ENCODE measurements at regions not wholly inside any gene's neighbourhood (a gene's known extent, or its start where the extent isn't known, plus 50 kb on each side); places are given as distances from the start of the nearest gene placed in this dataset.
A peak's percentile ranks its signal among the peaks of the same experiment; 100 is the strongest.

DNA sequence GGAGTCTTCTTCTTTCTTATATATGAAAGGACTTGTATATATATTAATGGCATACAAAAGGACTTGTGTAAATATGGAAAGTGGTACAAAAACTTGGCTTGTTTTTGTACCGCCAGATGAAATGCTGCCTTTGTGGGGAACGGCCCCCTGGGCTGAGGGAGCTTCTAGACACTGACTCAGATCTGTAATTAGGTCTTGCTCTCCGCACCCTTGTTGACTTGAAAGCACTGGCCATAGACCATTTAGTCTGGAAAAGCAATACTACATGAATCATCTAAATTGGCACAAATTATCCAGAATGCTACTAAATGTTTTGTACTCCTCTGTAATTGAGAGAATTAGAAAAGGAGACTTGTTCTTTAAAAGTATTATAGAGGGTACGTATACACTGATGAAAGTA is 399.9 kb upstream of the RGS6 start:
- H3K4me1 Mint-ChIP-seq: peaks cover 4% of the 10 kb centered on the region
- H3K27ac Mint-ChIP-seq: no peak overlapping the region
- no peak for DNase-seq
- no peaks in the 10 kb centered on the region for H3K9me3 Mint-ChIP-seq
- H3K4me3 Mint-ChIP-seq: no peak overlapping the region
- no peaks in the 10 kb centered on the region for H3K27me3 Mint-ChIP-seq
- peaks cover 35% of the 10 kb centered on the region for H3K36me3 Mint-ChIP-seq

DNA sequence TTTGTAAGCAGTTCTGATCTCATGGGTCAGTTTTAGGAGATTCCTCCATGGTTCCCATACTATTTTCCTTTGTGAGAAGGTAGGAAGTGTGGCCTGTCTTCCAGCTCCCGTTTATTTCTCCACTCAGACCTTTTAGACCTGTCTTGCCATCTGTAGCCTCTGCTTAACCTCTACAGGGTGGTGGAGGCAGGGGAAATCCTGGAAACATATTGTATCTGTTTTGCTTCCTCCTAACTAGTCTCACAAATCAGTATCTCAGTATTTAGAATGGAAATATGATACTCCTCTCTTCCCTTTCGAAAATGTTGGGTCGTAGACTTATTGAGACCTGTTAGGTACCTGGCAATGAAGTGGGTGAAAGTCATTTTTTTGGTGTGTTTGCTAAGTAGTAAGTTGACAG is 399.4 kb upstream of the RGS6 start:
- no peak overlapping the region for H3K27ac Mint-ChIP-seq
- no peaks in the 10 kb centered on the region for H3K9me3 Mint-ChIP-seq
- DNase-seq: no peak
- H3K27me3 Mint-ChIP-seq: no peaks in the 10 kb centered on the region
- no peak overlapping the region for H3K4me3 Mint-ChIP-seq
- peaks cover 35% of the 10 kb centered on the region for H3K36me3 Mint-ChIP-seq
- peaks cover 8% of the 10 kb centered on the region for H3K4me1 Mint-ChIP-seq

DNA sequence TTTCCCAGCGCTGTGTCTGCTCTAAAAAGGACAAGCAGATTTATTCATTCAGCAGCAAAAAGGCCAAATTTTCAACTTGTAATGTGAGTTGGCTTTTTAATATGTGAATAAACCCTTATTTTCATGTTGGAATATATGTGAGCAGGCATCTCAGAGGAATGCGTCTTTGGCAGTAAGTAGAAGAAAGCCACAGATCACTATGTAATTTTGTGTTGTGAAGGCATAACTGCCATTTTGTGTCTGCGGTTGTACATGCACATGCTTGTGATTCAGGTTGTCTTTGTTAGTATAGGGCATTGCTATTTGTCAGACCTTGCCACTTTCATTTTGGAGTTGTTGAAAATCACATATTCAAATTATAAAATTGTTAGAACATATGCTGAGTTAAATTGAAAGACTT is 398.8 kb upstream of the RGS6 start:
- Mint-ChIP-seq H3K27ac (no peak overlapping the region), H3K36me3 (peaks cover 37% of the 10 kb centered on the region), H3K27me3 (no peaks in the 10 kb centered on the region), H3K4me3 (no peak overlapping the region), H3K4me1 (peaks cover 13% of the 10 kb centered on the region), H3K9me3 (no peaks in the 10 kb centered on the region)
- no peak for DNase-seq

DNA sequence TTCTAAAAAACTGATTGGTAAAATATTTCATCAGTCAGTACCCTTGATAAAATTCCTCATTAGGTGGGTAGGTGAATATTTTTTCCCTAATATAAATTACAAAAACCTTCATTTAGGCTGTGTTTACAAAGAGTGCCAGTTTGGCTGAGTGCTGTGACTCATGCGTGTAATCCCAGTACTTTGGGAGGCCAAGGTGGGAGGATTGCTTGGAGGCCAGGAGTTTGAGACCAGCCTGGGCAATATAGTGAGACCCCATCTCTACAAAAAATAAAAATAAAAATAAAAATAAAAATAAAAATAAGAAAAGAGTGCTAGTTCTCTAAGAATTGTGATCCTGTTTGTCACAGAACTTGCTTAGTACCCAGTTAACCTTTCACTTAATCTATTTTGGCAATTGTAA is 398.4 kb upstream of the RGS6 start:
- Mint-ChIP-seq H3K4me3 (no peak overlapping the region), H3K36me3 (peaks cover 38% of the 10 kb centered on the region), H3K4me1 (peaks cover 16% of the 10 kb centered on the region), H3K27me3 (no peaks in the 10 kb centered on the region), H3K27ac (no peak overlapping the region), H3K9me3 (no peaks in the 10 kb centered on the region)
- DNase-seq: no peak

DNA sequence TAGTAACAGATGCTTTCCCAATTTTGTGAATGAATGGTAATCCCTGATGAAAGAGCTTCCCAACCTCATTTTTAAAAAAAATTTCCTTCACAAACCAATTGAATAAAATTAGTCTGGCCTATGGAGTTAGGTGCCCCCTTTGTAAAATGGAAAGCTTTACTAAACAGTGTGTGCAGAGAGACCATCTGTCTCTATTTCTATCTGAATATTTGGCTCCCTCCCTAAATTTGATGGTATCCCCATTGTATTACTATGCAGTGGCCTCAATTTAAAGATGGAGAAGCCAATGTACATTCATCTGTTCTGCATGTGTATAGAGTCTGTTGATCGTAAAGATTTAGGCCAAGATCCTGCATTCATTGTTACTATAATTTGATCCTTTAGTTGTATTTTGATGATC is 397.7 kb upstream of the RGS6 start:
- peaks cover 21% of the 10 kb centered on the region for H3K4me1 Mint-ChIP-seq
- no peak overlapping the region for H3K27ac Mint-ChIP-seq
- H3K4me3 Mint-ChIP-seq: no peak overlapping the region
- no peaks in the 10 kb centered on the region for H3K9me3 Mint-ChIP-seq
- no peak for DNase-seq
- H3K27me3 Mint-ChIP-seq: no peaks in the 10 kb centered on the region
- H3K36me3 Mint-ChIP-seq: peaks cover 37% of the 10 kb centered on the region

DNA sequence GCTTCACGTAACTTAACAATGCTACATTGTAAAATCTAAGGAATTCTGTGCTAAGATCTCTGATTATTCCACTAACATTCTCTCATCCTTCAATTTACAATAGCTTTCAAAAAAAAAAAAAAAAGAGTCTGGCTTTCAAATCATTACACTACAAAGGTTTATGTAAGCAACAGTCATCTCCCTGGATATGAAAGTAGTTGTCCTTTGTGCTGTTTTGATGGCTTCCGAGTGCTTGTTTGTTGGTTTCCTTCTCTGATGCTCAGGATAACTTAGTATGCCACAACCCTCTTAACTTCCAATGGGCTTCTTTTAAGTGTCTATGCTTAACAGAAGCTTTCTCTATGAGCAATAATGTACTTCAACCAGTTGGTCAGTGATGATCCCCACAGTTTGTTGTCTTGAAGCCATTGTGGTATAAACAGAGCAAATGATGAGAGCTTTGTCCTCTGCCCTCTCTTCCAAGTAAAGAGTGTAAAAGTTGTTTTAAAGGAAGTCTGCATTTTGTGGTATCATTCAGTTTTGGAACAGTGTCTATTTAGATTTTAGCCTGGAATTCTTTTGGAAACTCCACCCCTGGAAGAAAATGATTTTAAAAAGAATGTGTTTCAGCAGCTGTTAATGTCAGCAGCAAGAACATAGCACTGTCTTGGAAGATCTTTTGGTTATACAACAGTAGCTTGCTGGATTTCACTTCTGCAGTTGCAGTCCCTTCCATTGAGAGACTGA is 396.1 kb upstream of the RGS6 start:
- H3K4me3 Mint-ChIP-seq: no peak overlapping the region
- H3K27ac Mint-ChIP-seq: no peak overlapping the region
- H3K27me3 Mint-ChIP-seq: no peaks in the 10 kb centered on the region
- H3K9me3 Mint-ChIP-seq: no peaks in the 10 kb centered on the region
- no peak for DNase-seq
- H3K4me1 Mint-ChIP-seq: peaks cover 29% of the 10 kb centered on the region
- H3K36me3 Mint-ChIP-seq: peaks cover 23% of the 10 kb centered on the region

DNA sequence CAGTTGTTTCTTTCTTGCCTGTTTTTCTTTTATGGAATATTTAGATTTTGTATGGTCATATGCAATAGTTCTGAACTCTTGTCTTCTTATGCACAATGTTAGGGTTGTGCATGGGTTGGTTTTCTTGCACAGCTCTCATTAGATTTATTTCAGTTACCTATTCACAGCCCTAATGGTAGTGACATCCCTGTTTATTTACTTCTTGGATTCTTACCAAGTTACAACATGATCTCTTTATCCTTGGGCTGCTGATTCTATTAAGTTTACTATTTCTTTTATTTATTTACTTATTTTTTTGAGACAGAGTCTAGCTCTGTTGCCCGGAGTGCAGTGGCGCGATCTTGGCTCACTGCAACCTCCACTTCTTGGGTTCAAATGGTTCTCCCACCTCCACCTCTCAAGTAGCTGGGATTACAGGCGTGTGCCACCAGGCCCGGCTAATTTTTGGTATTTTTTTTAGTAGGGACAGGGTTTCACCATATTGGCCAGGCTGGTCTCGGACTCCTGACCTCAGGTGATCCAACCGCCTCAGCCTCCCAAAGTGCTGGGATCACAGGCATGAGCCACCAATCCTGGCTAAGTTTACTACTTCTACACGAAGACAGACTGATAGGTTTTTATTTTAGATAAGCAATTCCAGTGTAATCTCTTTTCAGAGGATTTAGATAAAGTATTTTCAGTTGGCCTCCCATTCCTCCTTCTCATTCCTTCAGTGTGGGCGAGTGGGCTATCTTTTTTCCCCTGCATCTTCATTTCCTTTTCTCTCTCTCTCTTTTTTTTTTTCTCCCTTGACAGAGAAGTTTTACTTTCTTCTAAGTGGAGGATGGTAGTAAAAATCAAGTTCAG is 395.1 kb upstream of the RGS6 start:
- Mint-ChIP-seq H3K27me3 (no peaks in the 10 kb centered on the region), H3K4me1 (peaks cover 30% of the 10 kb centered on the region), H3K9me3 (no peaks in the 10 kb centered on the region), H3K36me3 (peaks cover 18% of the 10 kb centered on the region), H3K4me3 (no peak overlapping the region), H3K27ac (no peak overlapping the region)
- no peak for DNase-seq

DNA sequence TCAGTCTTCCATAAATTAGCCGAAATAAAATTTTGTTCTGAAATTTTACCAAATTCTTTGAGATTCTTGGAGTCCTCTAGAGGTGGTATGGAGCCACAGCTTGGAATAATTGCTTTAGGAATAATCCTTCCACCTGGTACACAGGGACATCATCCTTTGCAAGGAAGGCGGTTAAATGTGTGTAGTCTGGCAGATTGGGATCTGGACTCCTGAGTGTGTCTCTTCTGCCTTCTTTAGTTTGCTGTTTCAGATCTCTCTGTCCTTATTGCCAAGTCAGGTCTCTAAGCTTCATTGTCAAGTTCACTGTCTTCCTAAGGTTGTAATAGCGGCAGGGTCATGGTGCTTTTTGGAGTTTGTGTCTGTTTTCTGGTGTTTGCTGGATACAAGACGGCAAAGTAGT is 393.9 kb upstream of the RGS6 start:
- no peak overlapping the region for H3K4me3 Mint-ChIP-seq
- H3K9me3 Mint-ChIP-seq: no peaks in the 10 kb centered on the region
- DNase-seq: no peak
- no peak overlapping the region for H3K27ac Mint-ChIP-seq
- H3K27me3 Mint-ChIP-seq: no peaks in the 10 kb centered on the region
- peaks cover 31% of the 10 kb centered on the region for H3K4me1 Mint-ChIP-seq
- H3K36me3 Mint-ChIP-seq: peaks cover 13% of the 10 kb centered on the region

- Mint-ChIP-seq H3K27ac (no peak overlapping the region), H3K9me3 (no peaks in the 10 kb centered on the region), H3K36me3 (peaks cover 13% of the 10 kb centered on the region), H3K4me1 (peaks cover 31% of the 10 kb centered on the region), H3K27me3 (no peaks in the 10 kb centered on the region), H3K4me3 (no peak overlapping the region)
- no peak for DNase-seq
Observed at GRCh38 chr14:71538938-71539649, 393.1 kb upstream of the RGS6 start.

- no peak for DNase-seq
- Mint-ChIP-seq H3K36me3 (peaks cover 9% of the 10 kb centered on the region), H3K4me1 (peaks cover 31% of the 10 kb centered on the region), H3K27ac (no peak overlapping the region), H3K27me3 (no peaks in the 10 kb centered on the region), H3K9me3 (no peaks in the 10 kb centered on the region), H3K4me3 (no peak overlapping the region)
Observed at GRCh38 chr14:71539650-71540285, 392.5 kb upstream of the RGS6 start.

GRCh38 chr14:71541271-71541670 is 391.0 kb upstream of the RGS6 start:
- Mint-ChIP-seq H3K4me1 (peaks cover 31% of the 10 kb centered on the region), H3K4me3 (no peak overlapping the region), H3K27me3 (no peaks in the 10 kb centered on the region), H3K27ac (no peak overlapping the region), H3K9me3 (no peaks in the 10 kb centered on the region), H3K36me3 (peaks cover 6% of the 10 kb centered on the region)
- no peak for DNase-seq

DNA sequence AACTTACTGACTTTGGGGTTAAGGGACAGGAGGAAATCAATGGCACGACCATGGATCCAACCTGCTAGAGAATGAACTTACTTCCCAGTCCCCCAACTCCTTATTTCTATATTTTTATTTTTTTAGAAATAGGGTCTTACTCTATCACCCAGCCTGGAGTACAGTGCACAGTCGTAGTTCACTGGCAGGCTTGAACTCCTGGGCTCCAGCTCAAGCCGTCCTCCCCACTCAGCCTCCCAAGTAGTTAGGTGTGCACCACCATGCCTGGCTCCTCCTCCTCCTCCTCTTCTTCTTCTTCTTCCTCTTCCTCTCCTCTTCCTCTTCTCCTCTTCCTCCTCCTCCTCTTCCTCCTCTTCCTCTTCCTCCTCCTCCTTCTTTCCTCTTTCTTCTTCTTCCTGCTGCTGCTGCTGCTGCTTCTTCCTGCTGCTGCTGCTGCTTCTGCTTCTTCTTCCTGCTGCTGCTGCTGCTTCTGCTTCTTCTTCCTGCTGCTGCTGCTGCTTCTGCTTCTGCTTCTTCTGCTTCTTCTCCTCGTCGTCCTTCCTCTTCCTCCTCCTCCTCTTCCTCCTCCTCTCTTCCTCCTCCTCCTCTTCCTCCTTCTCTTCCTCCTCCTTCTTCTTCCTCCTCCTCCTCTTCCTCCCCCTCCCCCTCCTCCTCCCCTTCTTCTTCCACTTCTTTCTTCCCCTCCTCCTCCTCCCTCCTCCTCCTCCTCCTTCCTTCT is 390.1 kb upstream of the RGS6 start:
- H3K4me3 Mint-ChIP-seq: peak overlapping the region; percentile 8
- H3K9me3 Mint-ChIP-seq: no peaks in the 10 kb centered on the region
- no peak overlapping the region for H3K27ac Mint-ChIP-seq
- peaks cover 31% of the 10 kb centered on the region for H3K4me1 Mint-ChIP-seq
- no peak for DNase-seq
- H3K27me3 Mint-ChIP-seq: no peaks in the 10 kb centered on the region
- H3K36me3 Mint-ChIP-seq: peaks cover 5% of the 10 kb centered on the region

DNA sequence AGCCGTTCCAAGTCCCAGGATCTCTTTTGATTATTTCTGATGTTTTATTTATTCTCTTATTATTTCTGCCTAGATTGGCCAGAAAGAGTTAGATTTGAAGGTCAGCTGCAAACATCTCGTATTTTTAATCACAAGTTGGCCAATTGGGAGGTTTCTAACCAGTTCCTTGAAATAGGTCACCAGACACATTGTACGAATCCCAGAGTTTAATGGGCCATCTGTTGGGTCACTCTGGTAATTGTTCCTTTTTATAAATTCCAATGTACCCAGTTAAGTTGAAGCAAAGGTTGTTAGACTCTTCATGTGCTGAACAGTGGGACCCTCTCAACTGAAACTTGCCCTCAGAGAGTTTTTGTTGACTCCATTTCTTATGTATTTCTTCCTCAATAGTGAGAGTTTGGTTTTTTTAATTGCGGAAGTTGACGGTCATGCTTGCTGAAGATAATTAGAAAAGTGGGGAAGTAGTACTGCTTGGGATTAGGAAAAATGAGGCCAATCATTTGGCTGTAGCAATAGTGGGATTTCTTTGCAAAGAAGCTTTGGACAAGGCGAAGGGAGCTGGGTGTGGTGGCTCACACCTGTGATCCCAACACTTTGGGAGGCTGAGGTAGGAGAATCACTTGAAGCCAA is 382.7 kb upstream of the RGS6 start:
- Mint-ChIP-seq H3K4me3 (no peak overlapping the region), H3K27ac (no peak overlapping the region), H3K4me1 (peaks cover 30% of the 10 kb centered on the region), H3K36me3 (peaks cover 3% of the 10 kb centered on the region), H3K9me3 (no peaks in the 10 kb centered on the region), H3K27me3 (no peaks in the 10 kb centered on the region)
- DNase-seq: no peak

GRCh38 chr14:71550367-71550766 is 381.9 kb upstream of the RGS6 start:
- Mint-ChIP-seq H3K27ac (no peak overlapping the region), H3K27me3 (no peaks in the 10 kb centered on the region), H3K36me3 (peaks cover 3% of the 10 kb centered on the region), H3K4me1 (peaks cover 37% of the 10 kb centered on the region), H3K4me3 (no peak overlapping the region), H3K9me3 (peaks cover 2% of the 10 kb centered on the region)
- no peak for DNase-seq

All from activated naive CD8-positive, alpha-beta T cell treated with anti-CD3 and anti-CD28 coated beads for 36 hours (primary cell).